ENCODE measurements at regions not wholly inside any gene's neighbourhood (a gene's known extent, or its start where the extent isn't known, plus 50 kb on each side); places are given as distances from the start of the nearest gene placed in this dataset.
"Not testable (repeated sequence)": the region's sequence is repeated elsewhere in the genome, so short reads cannot be mapped to it uniquely, and the experiment has no call there.

DNA sequence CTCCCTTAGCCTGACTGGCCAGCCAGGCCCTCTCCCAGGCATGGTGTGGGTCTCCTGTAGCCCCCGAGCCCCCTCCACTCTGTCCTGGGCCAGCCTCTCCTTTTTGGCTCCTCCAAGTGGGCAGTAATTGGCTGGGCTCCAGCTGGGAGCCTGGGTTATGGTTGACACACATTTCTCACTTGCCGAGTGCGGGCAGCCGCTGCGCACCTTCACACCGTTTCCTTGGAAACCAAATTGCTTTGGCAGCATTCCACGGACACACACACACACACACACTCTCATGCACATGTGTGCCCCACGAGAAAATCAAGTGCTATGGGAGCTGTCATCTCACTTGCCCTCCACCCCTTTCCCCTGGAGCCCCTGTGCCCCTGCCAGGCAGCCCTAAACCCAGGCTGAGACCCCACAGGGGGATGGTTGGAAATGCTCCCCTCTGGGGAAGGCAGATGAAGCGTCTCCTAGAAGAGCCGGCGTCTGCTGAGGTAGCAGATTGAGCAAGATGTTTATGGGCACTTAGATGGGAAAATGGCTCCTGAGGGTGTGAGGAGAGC, 402.7 kb upstream of the TNRC6C start:
- DNase-seq, result peak; percentile 62

DNA sequence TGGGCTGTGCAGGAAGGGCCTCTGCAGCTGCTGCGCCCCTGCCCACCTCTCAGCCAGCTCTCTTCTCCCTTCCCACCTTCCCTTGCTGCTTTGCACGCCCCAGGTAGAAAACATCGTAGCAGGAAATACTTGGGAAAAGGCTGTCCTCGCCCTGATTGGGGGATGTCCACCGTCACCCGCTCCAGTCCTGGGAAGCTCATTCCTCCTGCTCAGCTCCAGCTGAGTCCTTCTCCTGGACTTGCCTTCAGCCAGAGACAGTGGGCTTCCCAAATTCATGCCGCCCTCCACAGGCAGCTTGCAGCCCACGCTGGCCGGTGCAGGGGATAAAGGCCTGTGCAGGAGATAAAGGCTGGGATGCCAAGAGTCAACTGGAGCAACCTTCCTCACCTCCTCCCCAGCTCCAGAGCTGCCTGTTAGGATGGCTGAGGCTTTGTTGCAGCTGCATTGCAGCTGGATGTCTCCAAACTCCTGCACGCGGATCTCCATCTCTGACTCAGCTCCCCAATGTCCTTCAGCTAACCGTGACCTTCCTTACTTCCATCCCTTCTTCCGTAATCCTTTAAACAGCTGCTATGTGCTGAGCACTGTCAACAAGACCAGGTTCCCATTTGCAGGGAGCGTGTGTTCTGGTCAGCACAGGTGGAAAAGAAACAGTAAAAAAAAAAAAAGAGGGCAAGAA, 402.0 kb upstream of the TNRC6C start:
- no peak for DNase-seq

DNA sequence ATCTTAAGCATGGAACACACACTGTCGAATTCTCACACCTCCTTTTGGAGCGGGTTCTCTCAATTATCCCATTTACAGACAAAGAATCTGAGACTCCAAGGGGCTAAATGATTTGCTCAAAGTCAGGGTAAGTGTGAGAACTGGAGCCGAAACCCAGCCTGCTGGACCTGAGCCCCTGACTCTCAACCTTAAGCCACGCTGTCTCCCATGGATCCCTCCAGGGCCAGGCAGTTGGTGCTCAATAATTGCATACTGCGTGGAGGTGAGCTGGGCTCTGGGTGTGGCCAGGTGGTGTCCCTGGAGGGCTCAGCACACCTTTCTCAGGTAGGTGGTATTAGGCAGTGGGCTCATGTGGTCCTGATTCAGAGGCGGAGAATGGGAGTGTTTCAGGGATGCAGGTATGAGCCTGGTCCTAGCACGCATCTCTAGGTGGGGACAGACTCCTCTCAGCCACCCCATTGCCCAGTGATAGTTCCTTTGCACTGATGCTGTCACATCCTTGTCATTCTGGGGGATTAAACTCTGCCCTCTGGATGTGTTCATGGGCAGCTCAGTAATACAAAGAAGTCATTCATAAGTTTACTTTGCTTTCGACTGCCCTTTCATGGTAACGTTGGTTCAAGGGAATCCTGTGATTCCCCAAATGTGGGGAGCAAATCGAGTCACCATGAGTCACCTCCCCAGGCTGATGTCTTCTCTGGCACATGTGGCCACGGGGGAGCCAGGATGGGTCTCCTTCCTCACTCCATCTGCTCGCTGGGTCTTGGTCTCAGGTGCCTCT, 399.5 kb upstream of the TNRC6C start:
- no peak for DNase-seq

DNA sequence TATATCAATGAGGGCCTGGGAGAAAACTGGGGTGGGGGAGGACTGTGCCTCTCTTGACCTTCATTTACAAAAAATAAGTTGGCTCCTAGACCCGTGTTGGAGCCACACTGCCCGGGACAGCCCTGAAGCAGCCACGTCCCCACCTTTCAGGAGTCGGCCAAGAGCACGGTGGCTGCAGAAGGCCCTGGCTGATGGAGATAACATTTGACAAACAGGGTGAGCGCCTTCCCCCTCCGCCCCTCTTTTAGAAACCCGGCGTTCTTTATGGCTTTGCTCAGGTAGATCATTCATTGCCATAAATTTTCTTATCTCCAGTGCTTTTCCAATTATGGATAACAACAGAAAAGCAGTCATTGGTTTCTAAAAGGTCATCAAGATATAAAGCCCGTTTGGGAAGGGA, 398.1 kb upstream of the TNRC6C start:
- no peak for DNase-seq

DNA sequence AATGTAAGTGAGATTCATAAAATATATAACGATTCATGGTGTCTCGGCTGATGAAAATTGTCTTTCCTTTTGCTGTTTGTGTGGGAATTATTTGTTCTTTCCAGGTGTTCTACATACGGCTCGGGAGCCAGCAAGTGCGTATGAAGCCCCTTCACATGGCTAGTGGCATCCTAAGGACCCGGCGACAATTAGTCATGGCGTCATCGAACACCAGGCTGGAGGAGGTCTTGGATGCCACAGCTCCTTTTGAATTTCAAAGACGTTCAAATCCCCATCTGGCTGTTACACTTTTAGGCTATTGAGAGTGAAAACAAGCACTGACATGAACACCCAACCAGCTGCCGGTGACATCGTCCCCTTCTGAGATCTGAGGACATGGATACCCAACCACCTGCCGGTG, 397.7 kb upstream of the TNRC6C start:
- DNase-seq, result no peak

DNA sequence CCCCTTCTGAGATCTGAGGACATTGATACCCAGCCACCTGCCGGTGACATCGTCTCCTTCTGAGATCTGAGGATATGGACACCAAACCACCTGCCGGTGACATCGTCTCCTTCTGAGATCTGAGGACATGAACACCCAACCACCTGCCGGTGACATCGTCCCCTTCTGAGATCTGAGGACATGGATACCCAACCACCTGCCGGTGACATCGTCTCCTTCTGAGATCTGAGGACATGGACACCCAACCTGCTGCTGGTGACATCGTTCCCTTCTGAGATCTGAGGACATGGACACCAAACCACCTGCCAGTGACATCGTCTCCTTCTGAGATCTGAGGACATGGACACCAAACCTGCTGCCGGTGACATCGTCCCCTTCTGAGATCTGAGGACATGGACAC, 396.1 kb upstream of the TNRC6C start:
- DNase-seq, result not testable (repeated sequence)

DNA sequence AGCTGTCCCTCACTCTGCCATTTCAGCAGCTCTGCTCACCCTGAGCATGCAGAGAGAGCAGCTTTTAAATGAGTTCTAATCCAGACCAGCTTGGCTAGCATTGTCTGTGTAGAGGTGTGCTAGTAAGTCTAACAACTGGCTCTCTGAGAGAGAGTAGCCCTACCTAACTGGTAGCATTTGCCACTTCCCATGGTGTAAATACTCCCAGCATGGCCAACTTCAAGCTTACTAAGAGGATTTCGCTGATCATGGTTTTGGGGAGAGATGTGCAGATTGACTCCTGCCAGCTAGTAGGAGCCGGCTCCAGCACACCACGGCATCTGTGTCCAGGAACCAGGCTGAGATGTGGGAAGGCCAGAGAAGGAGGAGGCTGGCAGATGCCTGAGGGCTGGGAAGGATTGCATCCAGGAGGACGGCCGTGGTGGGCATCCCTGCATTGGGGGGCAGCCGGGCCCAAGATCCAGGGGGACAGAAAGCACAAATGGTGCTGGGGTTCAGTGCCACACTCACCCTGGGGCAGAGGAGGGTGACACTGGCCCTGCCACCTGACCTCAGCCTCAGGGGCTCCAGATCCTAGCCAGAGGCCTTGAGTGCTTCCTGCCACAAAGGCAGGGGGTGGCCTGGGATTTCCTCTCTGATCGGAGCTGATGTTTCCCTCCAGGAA, 394.9 kb upstream of the TNRC6C start:
- no peak for DNase-seq

DNA sequence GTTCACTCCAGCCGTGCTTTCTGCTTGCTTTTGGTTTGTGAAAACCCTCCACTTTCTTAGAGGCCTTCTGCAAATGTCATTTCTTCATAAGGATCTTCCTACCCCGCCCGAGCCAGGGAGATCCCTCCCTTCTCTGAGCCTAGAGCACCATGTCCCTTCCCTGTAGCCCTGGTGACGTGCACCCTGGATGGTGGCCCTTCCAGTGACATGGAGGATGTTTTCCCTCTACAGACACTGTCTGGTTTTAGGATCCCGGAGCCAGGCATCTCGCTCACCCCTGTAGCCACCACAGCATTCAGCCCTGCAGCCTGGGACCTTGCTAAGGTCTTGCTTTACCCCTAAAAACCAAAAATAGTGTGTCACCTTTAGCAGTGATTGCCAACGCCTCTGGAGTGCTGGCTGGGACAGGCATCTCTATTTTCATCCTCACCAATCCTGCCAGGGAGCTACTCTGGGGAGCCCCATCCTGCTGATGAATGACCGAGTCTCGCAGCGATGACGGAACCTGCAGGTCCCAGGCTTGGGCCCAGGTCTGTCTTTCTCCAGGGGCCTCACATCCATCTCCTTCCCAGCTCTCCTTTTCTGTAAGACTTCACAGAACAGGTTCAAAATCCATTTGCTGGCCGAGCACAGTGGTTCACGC, 394.1 kb upstream of the TNRC6C start:
- no peak for DNase-seq

DNA sequence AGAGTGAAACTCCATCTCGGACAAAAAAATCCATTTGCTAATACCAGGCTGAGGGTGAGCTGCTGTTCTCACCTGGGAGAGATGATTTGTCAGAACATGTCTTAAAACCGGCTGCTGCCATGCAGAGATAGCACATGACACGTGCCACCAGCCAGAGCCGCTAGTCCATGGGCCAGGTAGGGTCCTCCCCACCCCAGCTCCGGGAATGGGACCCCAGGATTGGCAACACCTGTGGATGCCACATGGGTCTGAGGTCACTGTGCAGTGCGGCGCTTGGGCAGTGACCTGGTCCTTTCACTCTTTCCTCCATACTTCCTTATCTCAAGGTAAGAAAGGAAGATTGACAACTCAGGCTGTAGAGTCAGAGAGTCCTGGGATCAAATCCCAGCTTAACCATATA, 393.3 kb upstream of the TNRC6C start:
- DNase-seq, result no peak

DNA sequence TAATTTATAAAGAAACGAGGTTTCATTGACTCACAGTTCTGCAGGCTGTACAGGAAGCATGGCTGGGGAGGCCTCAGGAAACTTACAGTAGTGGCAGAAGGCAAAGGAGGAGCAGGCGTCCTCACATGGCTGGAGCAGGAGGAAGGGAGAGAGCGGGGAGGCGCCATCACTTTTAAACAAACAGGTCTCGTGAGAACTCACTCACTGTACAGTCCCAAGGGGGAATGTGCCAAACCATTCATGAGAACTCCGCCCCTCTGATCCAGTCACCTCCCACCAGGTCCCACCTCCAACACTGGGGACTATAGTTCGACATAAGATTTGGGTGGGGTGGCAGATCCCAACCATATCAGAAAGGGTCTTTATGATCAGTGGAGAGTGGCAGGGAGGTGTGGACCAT, 392.4 kb upstream of the TNRC6C start:
- no peak for DNase-seq

DNA sequence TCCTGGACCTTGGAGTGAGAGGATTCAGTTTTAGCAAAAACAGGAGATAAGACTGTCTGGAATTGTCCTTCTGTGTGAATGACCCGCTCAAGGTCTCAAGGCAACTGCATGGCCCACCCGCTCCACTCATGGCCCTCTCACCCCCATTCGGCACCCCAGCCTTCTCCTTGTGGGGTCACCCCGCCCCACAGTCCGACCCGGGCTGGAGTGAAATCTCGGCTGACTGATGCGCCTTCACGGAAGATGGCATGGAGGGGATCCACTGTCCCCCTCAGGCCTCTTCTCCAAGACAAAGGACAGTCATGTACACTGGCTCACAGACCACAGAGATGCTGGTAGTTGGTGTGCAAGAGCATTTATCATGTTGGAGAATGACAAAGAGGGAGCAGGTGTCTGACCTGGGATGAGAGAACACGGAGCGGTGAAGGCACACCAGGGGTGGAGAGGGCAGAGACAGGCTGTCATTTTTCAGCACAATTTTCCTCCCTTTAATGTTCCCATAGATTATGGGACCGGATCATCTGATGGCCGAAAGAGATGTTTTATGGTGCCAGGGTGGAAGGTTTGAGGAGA, 391.9 kb upstream of the TNRC6C start:
- no peak for DNase-seq

DNA sequence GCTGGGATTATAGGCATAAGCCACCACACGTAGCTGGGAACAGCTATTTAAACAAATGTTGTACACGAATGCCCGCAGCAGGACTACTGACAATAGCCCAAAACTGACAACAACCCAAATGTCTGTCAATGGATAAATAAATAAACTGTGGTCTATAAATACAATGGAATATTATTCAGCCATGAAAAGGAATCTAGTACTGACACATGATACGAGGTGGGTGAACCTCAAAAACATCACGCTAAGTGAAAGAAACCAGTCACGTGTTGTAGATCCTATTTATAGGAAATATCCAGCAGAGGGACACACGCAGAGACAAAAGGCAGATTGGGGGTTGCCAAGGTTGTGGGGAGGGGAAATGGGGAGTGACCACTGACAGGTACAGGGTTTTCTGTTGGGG, 390.0 kb upstream of the TNRC6C start:
- DNase-seq, result no peak

DNA sequence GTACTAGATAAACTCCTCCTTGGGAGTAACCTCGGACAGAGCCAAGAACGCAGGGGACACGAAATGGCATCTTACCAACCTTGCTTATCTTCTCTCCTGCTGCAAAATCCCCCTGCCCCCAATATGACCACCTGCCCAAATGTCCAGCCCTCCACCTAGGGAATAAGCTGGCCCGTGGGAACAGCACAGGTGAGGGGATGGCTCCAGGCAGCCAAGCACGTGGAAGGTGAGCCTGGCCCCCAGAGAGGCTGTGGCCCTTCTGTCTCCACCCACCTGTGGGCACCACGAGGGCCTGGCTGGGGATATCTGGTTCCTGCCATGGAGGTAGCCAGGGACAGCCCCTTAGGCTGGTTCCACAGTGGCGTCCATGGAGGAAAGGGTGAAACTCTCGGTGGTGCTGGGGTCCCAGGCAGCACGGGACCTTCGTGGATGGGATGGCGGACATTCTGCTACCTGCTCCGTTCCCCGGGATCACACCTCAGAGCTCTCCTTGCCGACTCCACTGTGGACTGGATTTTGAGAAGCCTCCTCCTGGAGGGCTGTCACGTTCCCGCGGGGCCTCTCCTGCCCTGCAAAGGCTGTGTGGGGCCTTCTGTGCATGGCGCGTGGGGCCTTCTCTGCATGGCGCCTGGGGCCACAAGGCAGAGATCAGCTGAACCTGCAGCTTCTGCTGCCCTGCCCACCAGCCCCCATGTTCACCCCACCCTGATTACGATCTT, 388.5 kb upstream of the TNRC6C start:
- no peak for DNase-seq

DNA sequence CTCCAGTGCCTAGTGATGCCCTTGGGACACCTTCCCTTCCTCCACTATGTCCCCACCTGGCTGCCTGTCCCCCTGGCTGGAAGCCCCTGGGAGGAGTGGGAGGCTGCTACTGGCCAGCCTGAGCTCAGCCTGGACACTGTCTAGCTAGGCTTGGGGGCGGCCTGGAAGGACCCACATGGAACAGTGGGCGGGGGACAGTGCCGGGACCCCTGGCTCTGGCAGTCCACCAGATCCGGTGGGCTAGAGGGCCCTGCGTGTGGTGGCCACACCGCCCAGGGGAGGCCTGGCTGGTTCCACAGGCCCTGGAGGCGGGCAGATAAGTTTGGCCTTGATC, 388.0 kb upstream of the TNRC6C start:
- no peak for DNase-seq

DNA sequence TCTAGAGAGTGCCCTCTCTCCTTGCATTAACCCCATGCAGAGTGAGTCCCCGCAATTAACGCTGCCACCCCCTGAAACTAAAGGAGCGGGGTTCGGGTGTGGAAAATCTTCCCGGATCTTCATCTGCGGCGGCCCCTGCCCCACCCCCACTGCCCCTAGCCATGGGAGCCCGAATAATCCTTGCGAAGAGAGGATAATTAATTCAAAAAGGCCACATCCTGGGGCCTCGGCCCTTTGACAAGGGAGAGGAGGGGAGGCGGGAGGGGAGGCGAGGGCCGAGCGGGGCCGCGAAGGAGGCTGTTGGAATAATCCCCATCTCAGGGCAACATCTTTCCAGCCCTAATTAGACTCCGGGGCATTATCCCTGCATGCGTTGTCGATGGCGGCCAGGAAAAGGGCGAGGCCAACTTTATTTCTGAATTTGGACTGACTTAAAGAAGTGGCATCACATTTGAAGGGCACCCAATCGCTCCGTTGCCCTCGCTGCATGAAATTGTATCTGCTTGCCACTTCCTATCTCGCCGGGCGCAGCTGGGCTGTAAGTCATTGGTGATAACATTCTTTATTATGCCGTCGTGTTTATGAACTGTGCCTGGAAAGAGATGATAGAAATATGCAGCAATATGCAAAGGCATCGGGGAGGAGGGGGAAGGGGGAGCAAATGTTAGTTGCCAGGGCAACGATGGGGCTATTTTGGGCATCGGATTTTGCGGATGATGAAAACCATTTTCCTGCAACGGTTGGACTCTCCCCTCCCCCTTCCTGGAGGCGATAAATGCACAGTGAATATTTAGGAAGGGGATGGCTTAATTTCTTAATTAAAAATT, 387.1 kb upstream of the TNRC6C start:
- DNase-seq, result peak; percentile 28

DNA sequence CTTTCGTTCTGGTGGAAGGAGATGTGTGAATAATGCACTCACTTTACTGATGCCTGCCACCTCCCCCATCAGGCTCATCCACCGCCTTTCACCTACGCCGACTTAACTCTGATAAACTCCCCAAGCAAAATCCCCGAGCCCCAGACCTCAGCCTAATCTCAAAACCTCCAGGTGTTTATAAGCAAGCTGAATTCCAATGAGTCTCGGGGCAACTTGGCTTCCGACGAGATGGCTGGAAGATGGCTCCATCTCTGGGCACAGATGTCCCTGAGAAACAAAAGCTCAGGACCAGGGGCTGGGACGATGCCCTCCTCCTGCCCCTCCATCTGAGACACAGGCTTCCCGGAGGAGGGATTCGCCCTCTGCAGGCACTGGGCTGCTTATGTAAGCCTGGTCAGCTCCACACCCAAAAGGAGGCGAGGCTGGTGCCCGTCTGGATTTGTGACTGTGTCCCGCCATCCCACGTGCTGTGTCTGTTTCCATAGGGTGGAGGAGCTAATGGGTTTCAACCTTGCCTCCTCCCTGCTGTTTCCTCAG, 386.4 kb upstream of the TNRC6C start:
- no peak for DNase-seq

DNA sequence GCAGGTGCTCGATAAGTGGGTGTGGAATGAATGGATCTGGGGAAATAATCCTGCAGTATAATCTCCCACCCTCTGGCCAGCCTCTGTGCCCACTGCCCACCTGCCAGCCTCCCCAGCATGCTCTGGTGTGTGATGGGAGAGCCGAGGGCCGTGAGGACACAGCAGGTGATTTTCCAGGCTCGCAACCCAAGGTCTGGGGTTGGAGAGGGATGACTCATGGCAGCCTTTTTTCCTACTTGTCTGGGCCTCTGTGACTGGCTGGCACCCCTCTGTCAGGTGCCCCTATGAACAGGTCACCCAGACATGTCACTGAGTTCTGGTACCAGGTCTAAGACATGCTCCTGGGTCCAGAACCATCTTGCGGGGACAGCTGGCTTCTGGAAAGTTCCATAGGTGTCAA, 385.7 kb upstream of the TNRC6C start:
- DNase-seq, result no peak

DNA sequence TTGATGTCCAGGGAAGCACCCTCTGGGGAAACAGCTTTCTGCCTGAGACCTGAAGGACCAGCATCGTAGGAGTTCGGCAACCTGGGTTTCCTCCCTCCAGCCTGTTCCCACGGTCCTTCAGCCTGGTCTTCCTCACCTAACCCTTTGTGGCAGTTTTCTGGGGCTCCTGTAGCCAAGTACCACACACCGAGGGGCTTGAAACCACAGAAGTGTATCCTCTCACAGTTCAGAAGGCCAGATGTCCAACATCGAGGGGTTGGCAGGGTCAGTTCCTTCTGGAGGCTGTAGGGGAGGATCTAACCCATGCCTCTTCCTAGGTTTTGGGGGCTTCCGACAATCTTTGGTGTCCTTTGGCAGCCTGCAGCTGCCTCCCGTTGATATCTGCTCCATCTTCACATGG, 381.0 kb upstream of the TNRC6C start:
- DNase-seq, result no peak

DNA sequence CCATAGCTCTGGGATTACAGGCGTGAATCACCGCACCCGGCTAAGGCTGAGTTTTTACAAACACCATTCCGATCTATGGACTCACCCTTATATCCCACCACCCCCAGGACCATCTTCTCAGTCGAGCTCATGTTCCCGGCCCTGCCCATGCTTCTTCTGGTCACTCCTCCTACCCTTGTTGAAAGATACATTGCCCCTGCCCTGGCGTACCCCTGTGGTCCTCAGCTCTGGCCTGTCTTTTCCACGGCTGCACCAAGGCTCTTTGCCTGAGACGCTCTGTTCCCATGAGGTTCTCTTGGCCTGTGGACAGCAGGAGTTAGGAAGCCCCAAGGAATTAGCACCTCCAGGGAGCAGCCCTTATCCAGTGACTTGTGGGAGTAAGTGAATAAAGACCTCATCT, 379.4 kb upstream of the TNRC6C start:
- no peak for DNase-seq

DNA sequence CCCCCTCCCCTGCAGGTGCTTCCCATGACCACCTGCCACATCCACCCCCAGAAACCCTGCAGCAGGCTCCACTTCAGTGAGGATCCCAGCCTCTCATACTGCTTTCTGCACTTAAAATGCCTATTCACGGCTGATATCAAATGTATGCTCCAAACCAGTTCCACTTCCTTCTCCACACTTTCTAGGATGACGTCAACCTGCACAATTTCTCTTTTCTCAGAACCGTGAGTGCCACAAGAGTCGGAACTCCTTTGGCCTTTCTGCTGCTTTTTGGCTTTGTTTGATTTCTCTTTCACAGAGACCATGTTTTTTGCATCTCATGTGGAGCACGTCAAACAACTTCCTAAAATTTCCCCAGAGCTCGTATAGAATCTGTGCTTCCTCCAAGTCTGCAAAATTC, 378.8 kb upstream of the TNRC6C start:
- DNase-seq, result no peak

Data from occipital lobe (tissue), 1 donor.